Activated naive CD8-positive, alpha-beta T cell treated with anti-CD3 and anti-CD28 coated beads, Interleukin-2, amount 50 U/mL, for 24 hours (primary cell): ENCODE measurements at regions not wholly inside any gene's neighbourhood (a gene's known extent, or its start where the extent isn't known, plus 50 kb on each side); places are given as distances from the start of the nearest gene placed in this dataset.

Experiments
- ATAC-seq: fragments of 150-1000 bp; cut with Tn5 transposase; one replicate; pipeline ENCODE4 v1.10.0; 2021
- DNase-seq: peaks from one replicate; pipeline ENCODE4 v3.0.0; 2021
- H3K27ac Mint-ChIP-seq: one replicate; pipeline ENCODE4 v1.8.0; 2021; ENCODE audit warnings: mild to moderate bottlenecking, mixed read lengths
- H3K27me3 Mint-ChIP-seq: one replicate; pipeline ENCODE4 v1.8.0; 2021; ENCODE audit warnings: mixed read lengths
- H3K36me3 Mint-ChIP-seq: one replicate; pipeline ENCODE4 v1.8.0; 2021; ENCODE audit warnings: low read depth, mixed read lengths
- H3K4me1 Mint-ChIP-seq: one replicate; pipeline ENCODE4 v1.8.0; 2021; ENCODE audit warnings: mixed read lengths
- H3K4me3 Mint-ChIP-seq: one replicate; pipeline ENCODE4 v1.8.0; 2021; ENCODE audit warnings: mild to moderate bottlenecking, moderate library complexity, mixed read lengths
- H3K9me3 Mint-ChIP-seq: one replicate; pipeline ENCODE4 v1.8.0; 2021; ENCODE audit warnings: mixed read lengths

DNA sequence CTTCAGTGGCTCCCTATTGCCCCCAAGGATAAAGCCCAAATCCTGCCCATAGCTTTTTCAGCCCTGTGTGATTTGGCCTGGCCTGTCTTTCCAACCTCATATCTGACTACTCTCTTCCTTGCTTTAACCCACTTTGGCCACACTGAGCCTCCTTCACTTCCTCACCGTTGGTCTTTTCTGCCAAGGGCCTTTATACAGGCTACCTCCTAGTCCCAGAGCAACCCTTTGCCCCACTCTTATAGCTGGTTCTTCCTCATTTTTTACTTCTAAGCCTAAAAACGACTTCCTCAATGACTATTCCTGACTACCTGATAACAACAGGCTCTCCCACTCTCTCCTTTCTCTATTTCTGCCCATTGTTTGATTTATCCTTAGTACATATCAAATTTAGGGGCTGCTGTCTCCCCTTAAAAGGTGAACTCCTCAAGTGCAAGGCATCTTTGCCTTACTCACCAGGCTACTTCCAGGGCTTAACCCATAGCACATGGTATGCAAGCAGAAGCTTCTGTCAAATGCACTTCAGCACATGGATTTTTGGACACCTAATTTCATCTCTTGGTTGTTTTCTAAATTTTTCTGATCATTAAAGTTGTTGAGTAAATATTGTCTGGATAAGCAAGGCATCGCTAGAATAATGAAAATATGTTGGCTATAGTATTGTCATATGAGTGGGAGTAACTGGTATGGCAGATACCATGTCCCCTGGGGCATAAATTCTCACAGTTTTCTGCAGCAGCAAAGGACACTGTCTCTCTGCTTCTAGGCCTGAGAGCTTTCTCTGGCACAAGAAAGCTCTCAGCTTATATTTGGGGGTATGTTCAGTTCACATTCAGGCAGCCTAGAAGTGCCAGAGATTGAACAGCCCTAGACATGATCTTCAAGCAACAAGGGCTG lies 201.5 kb upstream of the GPR26 start:
- ATAC-seq (no peak), DNase-seq (no peak)
- Mint-ChIP-seq H3K9me3 (no peaks in the 10 kb centered on the region), H3K4me3 (no peak overlapping the region), H3K4me1 (no peaks in the 10 kb centered on the region), H3K27ac (no peak overlapping the region), H3K36me3 (no peaks in the 10 kb centered on the region), H3K27me3 (peaks cover 2% of the 10 kb centered on the region)

DNA sequence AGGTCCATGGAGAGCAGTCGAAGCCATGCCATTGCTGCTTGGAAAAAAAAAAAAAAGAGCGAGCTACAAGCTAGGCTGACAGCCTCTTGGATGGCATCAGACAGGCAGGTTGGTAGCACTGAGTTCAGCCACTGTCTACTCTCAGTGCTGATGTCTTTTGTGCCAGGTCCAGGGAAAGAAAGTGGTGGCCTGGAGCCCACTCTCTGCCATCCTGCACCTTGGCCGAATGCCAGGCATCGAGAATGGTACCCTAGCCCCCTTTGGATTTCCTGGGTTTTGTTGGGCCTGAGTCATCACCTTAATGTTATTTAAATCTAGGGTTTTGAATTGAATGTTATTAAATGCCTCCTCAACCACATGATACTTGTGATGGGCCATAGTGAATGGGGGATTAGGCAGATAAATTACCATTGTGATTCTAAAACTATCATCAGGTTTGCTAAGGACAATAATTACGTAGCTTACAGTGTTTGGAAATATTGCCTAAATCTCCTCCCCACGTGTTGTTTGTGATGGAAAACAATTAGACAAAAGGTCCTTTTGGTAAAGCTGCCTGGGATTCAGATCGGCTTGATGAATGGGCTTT lies 195.7 kb upstream of the GPR26 start:
- no peaks in the 10 kb centered on the region for H3K36me3 Mint-ChIP-seq
- no peak overlapping the region for H3K4me3 Mint-ChIP-seq
- no peak overlapping the region for H3K27ac Mint-ChIP-seq
- H3K4me1 Mint-ChIP-seq = no peaks in the 10 kb centered on the region
- peaks cover 7% of the 10 kb centered on the region for H3K27me3 Mint-ChIP-seq
- DNase-seq (no peak), ATAC-seq (no peak)
- H3K9me3 Mint-ChIP-seq = no peaks in the 10 kb centered on the region

DNA sequence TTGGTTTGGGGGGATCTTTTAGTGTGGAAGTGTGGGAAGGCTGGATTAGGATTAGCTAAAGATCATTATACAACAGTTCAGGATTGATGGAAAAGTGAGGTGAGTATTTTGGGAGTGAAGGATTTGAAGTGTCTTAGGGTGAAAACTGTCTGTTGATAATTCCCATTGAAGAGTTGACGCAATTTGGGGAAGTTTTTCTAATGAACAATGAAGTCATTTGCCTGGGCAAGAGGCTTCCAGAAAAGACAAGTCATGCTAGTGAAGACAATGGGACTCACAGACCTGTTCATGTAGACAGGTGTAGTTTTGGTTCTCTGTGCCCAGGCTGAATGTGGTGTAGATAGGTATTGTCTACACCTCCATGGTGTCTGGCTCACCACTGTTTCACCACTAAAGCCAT lies 194.3 kb upstream of the GPR26 start:
- H3K36me3 Mint-ChIP-seq = no peaks in the 10 kb centered on the region
- no peak for ATAC-seq
- H3K4me3 Mint-ChIP-seq = no peak overlapping the region
- no peak for DNase-seq
- no peaks in the 10 kb centered on the region for H3K9me3 Mint-ChIP-seq
- peaks cover 7% of the 10 kb centered on the region for H3K27me3 Mint-ChIP-seq
- H3K4me1 Mint-ChIP-seq = no peaks in the 10 kb centered on the region
- no peak overlapping the region for H3K27ac Mint-ChIP-seq

DNA sequence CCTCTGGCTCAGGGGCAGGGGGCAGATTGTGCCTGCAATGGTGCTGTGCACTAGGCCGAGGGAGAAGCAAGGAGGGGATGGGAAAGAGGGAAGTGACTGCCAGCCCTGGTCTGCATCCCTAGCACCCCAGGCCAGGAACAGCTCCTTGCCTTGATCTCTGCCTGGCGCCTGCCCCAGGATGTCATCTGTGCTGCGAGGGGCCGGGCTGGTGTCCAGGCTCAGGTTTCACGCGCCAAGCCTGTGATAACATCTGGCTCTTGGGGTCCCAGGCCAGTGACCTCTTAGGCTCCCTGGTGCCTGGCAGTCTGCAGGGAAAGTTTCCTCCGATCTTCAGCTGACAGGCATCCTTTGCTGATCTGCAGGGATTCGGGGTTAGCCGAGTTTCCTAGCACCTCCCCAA lies 193.5 kb upstream of the GPR26 start:
- DNase-seq = no peak
- no peaks in the 10 kb centered on the region for H3K4me1 Mint-ChIP-seq
- H3K27me3 Mint-ChIP-seq = peaks cover 7% of the 10 kb centered on the region
- no peaks in the 10 kb centered on the region for H3K9me3 Mint-ChIP-seq
- no peak for ATAC-seq
- no peak overlapping the region for H3K4me3 Mint-ChIP-seq
- H3K27ac Mint-ChIP-seq = no peak overlapping the region
- H3K36me3 Mint-ChIP-seq = no peaks in the 10 kb centered on the region

DNA sequence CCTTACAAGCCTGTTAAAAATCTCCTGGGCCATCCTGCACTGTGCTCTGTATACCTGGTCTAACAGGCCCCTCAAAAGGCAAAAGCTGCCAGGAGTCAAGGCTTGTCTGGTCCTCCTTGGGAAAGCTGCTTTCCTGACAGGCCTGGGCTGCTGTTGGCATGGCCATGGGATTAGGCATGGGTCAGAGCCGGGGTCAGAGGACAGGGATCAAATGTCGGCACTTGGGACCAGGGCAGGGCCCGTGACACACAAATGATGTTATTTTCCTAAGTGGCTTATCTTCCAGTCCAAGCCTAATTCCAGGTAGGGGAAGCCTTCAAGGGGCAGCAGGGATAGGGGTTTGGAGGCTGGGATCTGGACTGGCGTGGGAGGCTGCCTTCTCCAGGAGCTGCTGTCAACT lies 191.5 kb upstream of the GPR26 start:
- no peaks in the 10 kb centered on the region for H3K36me3 Mint-ChIP-seq
- ATAC-seq = no peak
- H3K4me3 Mint-ChIP-seq = no peak overlapping the region
- no peaks in the 10 kb centered on the region for H3K4me1 Mint-ChIP-seq
- H3K27ac Mint-ChIP-seq = no peak overlapping the region
- no peak for DNase-seq
- H3K9me3 Mint-ChIP-seq = no peaks in the 10 kb centered on the region
- H3K27me3 Mint-ChIP-seq = peaks cover 7% of the 10 kb centered on the region

DNA sequence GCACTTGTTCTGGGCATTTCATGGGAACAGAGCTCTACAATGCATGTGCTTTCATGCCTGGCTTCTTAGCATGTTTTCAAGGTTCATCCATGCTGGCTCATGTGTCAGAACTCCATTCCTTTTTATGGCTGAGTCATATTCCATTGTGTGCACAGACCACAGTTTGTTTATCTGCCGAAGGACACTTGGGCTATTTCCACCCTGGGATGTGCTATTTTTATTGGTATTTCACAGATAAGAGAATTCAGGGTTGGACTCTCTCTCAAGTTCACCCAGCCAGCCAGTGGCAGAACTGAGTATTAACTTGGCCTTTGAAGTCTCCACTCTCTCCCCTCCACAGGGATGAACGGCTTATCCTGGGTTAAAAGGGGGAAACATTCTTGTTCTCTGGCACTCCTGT lies 190.7 kb upstream of the GPR26 start:
- no peaks in the 10 kb centered on the region for H3K36me3 Mint-ChIP-seq
- no peak overlapping the region for H3K4me3 Mint-ChIP-seq
- H3K27me3 Mint-ChIP-seq = peaks cover 7% of the 10 kb centered on the region
- no peaks in the 10 kb centered on the region for H3K4me1 Mint-ChIP-seq
- H3K9me3 Mint-ChIP-seq = no peaks in the 10 kb centered on the region
- no peak for ATAC-seq
- no peak for DNase-seq
- H3K27ac Mint-ChIP-seq = no peak overlapping the region

DNA sequence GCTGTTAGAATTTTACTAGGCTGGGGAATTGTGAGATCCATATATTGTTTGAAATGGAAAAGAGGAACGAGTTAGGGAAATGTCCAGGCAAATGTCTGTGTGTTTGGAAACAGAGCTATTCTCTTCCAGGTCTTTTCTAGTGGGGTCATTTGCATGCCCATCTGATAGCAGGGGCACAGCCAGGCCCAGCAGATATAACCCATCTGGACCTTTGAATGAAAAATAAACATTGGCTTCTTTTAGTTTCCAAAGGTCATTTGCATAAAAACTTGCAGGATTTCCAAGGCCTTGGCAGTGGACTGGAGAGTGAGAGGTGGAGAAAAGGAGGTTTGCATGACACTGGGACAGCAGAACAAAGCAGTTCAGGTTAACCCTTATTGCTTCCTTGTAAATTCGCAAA lies 188.0 kb upstream of the GPR26 start:
- Mint-ChIP-seq H3K4me3 (no peak overlapping the region), H3K4me1 (no peaks in the 10 kb centered on the region), H3K9me3 (no peaks in the 10 kb centered on the region), H3K36me3 (no peaks in the 10 kb centered on the region), H3K27me3 (peaks cover 2% of the 10 kb centered on the region), H3K27ac (no peak overlapping the region)
- DNase-seq = no peak
- ATAC-seq = no peak

DNA sequence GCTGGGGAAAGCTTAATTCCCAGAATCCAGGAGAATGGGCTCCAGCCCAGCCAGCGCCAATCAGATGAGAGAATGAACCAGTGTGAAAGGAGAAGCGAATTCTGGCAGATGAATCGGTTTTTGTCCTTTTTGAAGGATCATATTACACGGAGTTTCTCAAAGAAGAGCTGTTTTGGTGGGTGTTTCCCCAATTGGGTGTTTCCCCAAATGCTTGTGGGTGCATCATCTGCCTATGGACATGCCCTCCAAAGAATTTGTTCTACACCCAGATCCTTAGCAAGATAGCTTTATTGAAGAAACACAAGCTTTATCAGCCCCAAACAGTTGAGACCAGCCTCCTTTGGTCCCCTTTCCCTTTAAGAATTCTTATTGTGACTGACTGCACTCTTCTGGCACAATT lies 186.5 kb upstream of the GPR26 start:
- H3K27me3 Mint-ChIP-seq = peaks cover 2% of the 10 kb centered on the region
- no peak overlapping the region for H3K4me3 Mint-ChIP-seq
- ATAC-seq (no peak), DNase-seq (no peak)
- no peaks in the 10 kb centered on the region for H3K9me3 Mint-ChIP-seq
- no peaks in the 10 kb centered on the region for H3K4me1 Mint-ChIP-seq
- no peak overlapping the region for H3K27ac Mint-ChIP-seq
- H3K36me3 Mint-ChIP-seq = no peaks in the 10 kb centered on the region

DNA sequence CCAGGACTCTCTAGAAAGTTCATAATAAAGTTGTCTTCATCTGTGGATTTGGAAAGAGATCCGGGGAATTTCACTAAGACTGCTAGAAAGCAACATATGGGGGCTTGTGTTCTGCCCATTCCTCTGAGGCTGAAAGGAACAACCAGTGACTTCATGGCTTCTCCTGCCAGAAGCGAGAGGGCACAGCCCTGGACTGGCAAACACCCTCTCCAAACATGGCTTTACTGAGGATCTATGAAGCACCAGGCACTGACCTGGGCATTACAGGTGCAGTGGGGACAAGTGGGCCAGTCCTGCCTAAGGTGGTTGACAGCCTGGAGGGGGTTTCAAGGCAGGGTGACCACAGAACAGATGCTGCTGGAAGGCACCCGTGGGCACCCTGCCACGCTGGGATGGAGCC lies 185.8 kb upstream of the GPR26 start:
- H3K36me3 Mint-ChIP-seq = no peaks in the 10 kb centered on the region

DNA sequence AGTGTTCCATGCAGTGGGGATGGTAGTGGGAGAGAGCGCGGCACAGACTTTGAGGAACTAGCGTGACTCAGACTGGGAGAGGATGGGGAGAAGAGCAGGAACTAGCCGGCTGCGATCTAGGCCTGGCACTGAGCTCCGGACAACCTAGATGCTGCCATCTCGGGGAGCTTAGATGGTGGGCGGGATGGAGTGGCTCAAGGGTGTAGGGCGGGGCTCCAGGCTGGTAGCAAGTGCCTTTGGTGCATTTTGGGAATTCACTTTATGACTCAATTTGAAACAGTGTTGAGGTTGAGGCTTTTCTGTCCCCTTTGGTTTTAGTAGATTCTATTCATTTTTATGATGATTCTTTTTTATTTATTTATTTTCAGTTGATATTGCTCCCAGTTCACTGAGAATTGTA lies 185.3 kb upstream of the GPR26 start:
- no peak overlapping the region for H3K4me3 Mint-ChIP-seq
- DNase-seq (no peak), ATAC-seq (no peak)
- H3K27ac Mint-ChIP-seq = no peak overlapping the region
- H3K36me3 Mint-ChIP-seq = no peaks in the 10 kb centered on the region
- peaks cover 2% of the 10 kb centered on the region for H3K27me3 Mint-ChIP-seq
- no peaks in the 10 kb centered on the region for H3K4me1 Mint-ChIP-seq
- no peaks in the 10 kb centered on the region for H3K9me3 Mint-ChIP-seq

More for the DNA sequence above, 185.8 kb upstream of the GPR26 start:
- Mint-ChIP-seq H3K9me3 (no peaks in the 10 kb centered on the region), H3K27ac (no peak overlapping the region), H3K4me1 (no peaks in the 10 kb centered on the region), H3K4me3 (no peak overlapping the region), H3K27me3 (peaks cover 2% of the 10 kb centered on the region)
- ATAC-seq = no peak
- no peak for DNase-seq

DNA sequence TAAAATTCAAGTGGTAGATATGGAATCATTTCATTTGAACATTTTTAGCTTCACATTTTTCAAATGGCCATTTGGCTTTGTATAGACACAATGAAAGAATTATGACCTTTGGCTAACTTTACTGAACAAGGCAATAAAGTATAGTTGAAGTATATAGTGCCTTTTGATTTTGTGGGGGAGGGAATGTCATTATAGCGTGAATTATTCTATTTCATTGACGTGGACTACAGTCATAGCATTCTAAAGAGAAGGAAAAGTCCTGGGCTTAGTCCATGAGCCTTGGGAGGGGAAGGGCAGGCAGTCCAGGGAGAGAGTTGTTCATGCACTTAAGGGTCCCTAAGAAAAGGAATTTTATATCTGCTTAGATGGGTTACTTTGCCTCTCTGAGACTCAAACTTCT lies 181.4 kb upstream of the GPR26 start:
- no peak for ATAC-seq
- peaks cover 11% of the 10 kb centered on the region for H3K27me3 Mint-ChIP-seq

DNA sequence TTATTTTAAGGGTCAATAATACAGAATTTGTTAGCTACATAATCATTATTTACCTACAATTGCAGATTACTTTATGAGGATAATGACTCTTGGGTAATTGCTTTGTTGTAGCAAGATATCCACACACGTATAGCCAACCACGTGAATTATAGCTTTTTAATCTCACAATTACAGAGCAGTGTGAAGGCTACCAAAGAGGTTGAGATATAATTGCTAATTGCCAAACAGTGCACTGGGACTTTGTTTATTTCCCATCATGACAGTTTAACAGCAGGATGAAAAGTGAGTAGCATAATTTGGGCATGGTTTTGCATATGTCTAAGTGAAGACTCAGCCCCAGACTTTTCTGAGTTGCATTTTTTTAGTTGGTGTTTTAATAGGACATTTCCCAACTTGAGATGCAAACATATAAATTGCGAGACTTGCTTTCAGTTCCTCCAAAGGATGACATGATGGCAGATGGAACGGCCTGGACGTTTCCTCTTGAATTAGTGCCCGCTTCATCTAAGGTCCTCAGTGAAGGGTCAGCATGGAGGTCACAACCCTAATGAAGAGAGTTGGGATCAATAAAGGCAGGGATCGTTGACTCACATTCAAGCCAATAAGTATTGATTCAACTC lies 180.7 kb upstream of the GPR26 start:
- Mint-ChIP-seq H3K27me3 (peaks cover 11% of the 10 kb centered on the region), H3K27ac (no peak overlapping the region)
- ATAC-seq = no peak

More for the DNA sequence above, 181.4 kb upstream of the GPR26 start:
- no peaks in the 10 kb centered on the region for H3K4me1 Mint-ChIP-seq
- H3K27ac Mint-ChIP-seq = no peak overlapping the region
- H3K36me3 Mint-ChIP-seq = no peaks in the 10 kb centered on the region
- no peaks in the 10 kb centered on the region for H3K9me3 Mint-ChIP-seq
- no peak overlapping the region for H3K4me3 Mint-ChIP-seq
- no peak for DNase-seq

DNA sequence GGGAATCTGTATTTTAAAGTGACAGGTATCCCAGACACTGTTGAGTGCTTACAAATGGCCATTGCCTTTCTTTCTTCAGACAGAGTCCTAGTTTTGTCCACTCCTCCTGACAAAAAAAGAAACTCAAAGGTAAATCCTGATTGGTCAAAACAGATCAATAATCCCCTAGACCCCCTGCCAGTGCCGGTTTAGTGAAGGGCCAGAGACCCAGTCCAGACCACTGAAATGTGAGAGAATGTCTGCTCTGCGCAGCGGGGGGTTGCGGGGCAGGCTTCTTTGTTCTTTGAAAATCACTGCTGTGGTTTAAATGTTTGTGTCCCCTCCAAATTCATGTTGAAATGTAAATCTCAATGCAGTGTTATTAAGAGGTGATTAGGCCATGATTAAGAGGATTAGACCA lies 177.7 kb upstream of the GPR26 start:
- Mint-ChIP-seq H3K4me1 (no peaks in the 10 kb centered on the region), H3K27me3 (peaks cover 18% of the 10 kb centered on the region), H3K4me3 (no peak overlapping the region), H3K27ac (no peak overlapping the region), H3K9me3 (no peaks in the 10 kb centered on the region), H3K36me3 (no peaks in the 10 kb centered on the region)
- ATAC-seq (no peak), DNase-seq (no peak)

More for the DNA sequence above, 180.7 kb upstream of the GPR26 start:
- Mint-ChIP-seq H3K9me3 (no peaks in the 10 kb centered on the region), H3K36me3 (no peaks in the 10 kb centered on the region), H3K4me1 (no peaks in the 10 kb centered on the region), H3K4me3 (no peak overlapping the region)
- no peak for DNase-seq

DNA sequence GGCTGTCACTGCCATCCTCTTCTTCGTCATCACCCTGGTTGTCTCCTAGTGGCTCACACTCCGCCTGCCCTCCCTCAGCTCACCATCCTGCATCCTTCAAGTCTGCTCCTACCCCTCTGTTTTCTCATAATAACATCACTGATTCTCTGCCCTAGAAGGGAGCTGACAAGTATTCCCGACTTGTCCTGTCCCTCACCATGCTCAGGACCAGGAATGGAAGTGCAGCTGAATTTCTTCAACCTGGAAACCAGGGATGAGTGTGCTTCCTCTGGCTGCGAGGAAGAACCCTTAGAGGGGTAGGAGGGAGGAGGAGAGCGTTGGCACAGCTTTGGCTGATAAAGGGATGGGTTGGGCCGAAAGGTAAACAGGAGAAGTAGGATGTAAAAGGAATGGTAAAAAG lies 174.8 kb upstream of the GPR26 start:
- ATAC-seq = no peak
- no peak overlapping the region for H3K4me3 Mint-ChIP-seq

DNA sequence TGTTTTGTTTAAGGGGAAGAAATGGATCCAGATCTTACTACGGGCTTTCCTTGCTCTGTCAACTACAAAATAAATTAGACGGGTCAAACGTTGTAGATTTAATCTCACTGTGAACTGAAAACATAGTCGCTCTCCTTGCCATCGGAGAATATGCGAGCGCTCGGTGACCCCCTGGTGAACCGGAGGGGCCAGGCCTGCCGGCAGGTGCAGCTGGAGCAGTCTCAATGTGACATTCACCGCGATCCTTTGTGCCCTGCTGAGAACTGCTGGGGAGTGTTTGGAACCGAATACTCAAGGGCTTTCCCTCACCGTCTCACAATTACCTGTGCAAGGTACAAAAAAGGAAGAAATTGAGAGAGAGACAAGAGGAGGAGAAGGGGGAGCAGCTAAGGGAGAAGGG lies 174.1 kb upstream of the GPR26 start:
- Mint-ChIP-seq H3K4me3 (no peak overlapping the region), H3K27me3 (peaks cover 13% of the 10 kb centered on the region), H3K9me3 (no peaks in the 10 kb centered on the region), H3K27ac (no peak overlapping the region), H3K36me3 (no peaks in the 10 kb centered on the region), H3K4me1 (no peaks in the 10 kb centered on the region)
- DNase-seq (no peak), ATAC-seq (no peak)

More for the DNA sequence above, 174.8 kb upstream of the GPR26 start:
- Mint-ChIP-seq H3K36me3 (no peaks in the 10 kb centered on the region), H3K4me1 (no peaks in the 10 kb centered on the region), H3K27me3 (peaks cover 16% of the 10 kb centered on the region), H3K27ac (no peak overlapping the region), H3K9me3 (no peaks in the 10 kb centered on the region)
- no peak for DNase-seq
